ENCODE measurements at regions not wholly inside any gene's neighbourhood (a gene's known extent, or its start where the extent isn't known, plus 50 kb on each side); places are given as distances from the start of the nearest gene placed in this dataset.
"Not testable (repeated sequence)": the region's sequence is repeated elsewhere in the genome, so short reads cannot be mapped to it uniquely, and the experiment has no call there.

- no peak for DNase-seq (ENCODE audit: extremely low read depth in 1 of 11, low read depth in 9 of 11, low spot score in 4 of 11)
Observed at GRCh38 chr3:154921351-154921750, 158.8 kb upstream of the MME start.

GRCh38 chr3:154919226-154919625, 160.9 kb upstream of the MME start:
- DNase-seq (ENCODE audit: extremely low read depth in 1 of 11, low read depth in 9 of 11, low spot score in 4 of 11), result no peak

- peak in 1 of 11 donors; percentile 0 for DNase-seq (ENCODE audit: extremely low read depth in 1 of 11, low read depth in 9 of 11, low spot score in 4 of 11)
Observed at GRCh38 chr3:154904328-154904727, 175.8 kb upstream of the MME start.

- not testable (repeated sequence) for DNase-seq (ENCODE audit: extremely low read depth in 1 of 11, low read depth in 9 of 11, low spot score in 4 of 11)
Observed at GRCh38 chr3:154902495-154902894, 177.6 kb upstream of the MME start.

GRCh38 chr3:154901278-154901677, 178.8 kb upstream of the MME start:
- DNase-seq (ENCODE audit: extremely low read depth in 1 of 11, low read depth in 9 of 11, low spot score in 4 of 11), result no peak

- no peak for DNase-seq (ENCODE audit: extremely low read depth in 1 of 11, low read depth in 9 of 11, low spot score in 4 of 11)
Observed at GRCh38 chr3:154900816-154901215, 179.3 kb upstream of the MME start.

- DNase-seq (ENCODE audit: extremely low read depth in 1 of 11, low read depth in 9 of 11, low spot score in 4 of 11), result no peak
Observed at GRCh38 chr3:154898916-154899315, 181.2 kb upstream of the MME start.

- DNase-seq (ENCODE audit: extremely low read depth in 1 of 11, low read depth in 9 of 11, low spot score in 4 of 11), result no peak
Observed at GRCh38 chr3:154898443-154898842, 181.7 kb upstream of the MME start.

GRCh38 chr3:154893813-154894212, 186.3 kb upstream of the MME start:
- no peak for DNase-seq (ENCODE audit: extremely low read depth in 1 of 11, low read depth in 9 of 11, low spot score in 4 of 11)

- no peak for DNase-seq (ENCODE audit: extremely low read depth in 1 of 11, low read depth in 9 of 11, low spot score in 4 of 11)
Observed at GRCh38 chr3:154889227-154889634, 190.9 kb upstream of the MME start.

- no peak for DNase-seq (ENCODE audit: extremely low read depth in 1 of 11, low read depth in 9 of 11, low spot score in 4 of 11)
Observed at GRCh38 chr3:154887869-154888268, 192.2 kb upstream of the MME start.

GRCh38 chr3:154886437-154886836, 193.7 kb upstream of the MME start:
- DNase-seq (ENCODE audit: extremely low read depth in 1 of 11, low read depth in 9 of 11, low spot score in 4 of 11), result no peak

GRCh38 chr3:154885418-154885817, 194.7 kb upstream of the MME start:
- DNase-seq (ENCODE audit: extremely low read depth in 1 of 11, low read depth in 9 of 11, low spot score in 4 of 11), result no peak

- DNase-seq (ENCODE audit: extremely low read depth in 1 of 11, low read depth in 9 of 11, low spot score in 4 of 11), result no peak
Observed at GRCh38 chr3:154884952-154885351, 195.2 kb upstream of the MME start.

- DNase-seq (ENCODE audit: extremely low read depth in 1 of 11, low read depth in 9 of 11, low spot score in 4 of 11), result no peak
Observed at GRCh38 chr3:154875142-154875541, 205.0 kb upstream of the MME start.

GRCh38 chr3:154872696-154873095, 207.4 kb upstream of the MME start:
- no peak for DNase-seq (ENCODE audit: extremely low read depth in 1 of 11, low read depth in 9 of 11, low spot score in 4 of 11)

GRCh38 chr3:154872074-154872473, 208.0 kb upstream of the MME start:
- peak in 10 of 11 donors; percentile 15 to 39 (median 27) for DNase-seq (ENCODE audit: extremely low read depth in 1 of 11, low read depth in 9 of 11, low spot score in 4 of 11)

- DNase-seq (ENCODE audit: extremely low read depth in 1 of 11, low read depth in 9 of 11, low spot score in 4 of 11), result no peak
Observed at GRCh38 chr3:154864947-154865346, 215.2 kb upstream of the MME start.

GRCh38 chr3:154862265-154862664, 217.9 kb upstream of the MME start:
- no peak for DNase-seq (ENCODE audit: extremely low read depth in 1 of 11, low read depth in 9 of 11, low spot score in 4 of 11)

- not testable (repeated sequence) for DNase-seq (ENCODE audit: extremely low read depth in 1 of 11, low read depth in 9 of 11, low spot score in 4 of 11)
Observed at GRCh38 chr3:154852998-154853397, 227.1 kb upstream of the MME start.

GRCh38 chr3:154852515-154852914, 227.6 kb upstream of the MME start:
- DNase-seq (ENCODE audit: extremely low read depth in 1 of 11, low read depth in 9 of 11, low spot score in 4 of 11), result no peak

- DNase-seq (ENCODE audit: extremely low read depth in 1 of 11, low read depth in 9 of 11, low spot score in 4 of 11), result no peak
Observed at GRCh38 chr3:154851644-154852043, 228.5 kb upstream of the MME start.

Measured in renal cortex interstitium (tissue), 11 donors.